ENCODE measurements at regions not wholly inside any gene's neighbourhood (a gene's known extent, or its start where the extent isn't known, plus 50 kb on each side); places are given as distances from the start of the nearest gene placed in this dataset.
A peak's percentile ranks its signal among the peaks of the same experiment; 100 is the strongest.

GRCh38 chr3:177345049-177345972 is 148.0 kb upstream of the TBL1XR1 start (continued):
- no peak for TF ChIP-seq ZNF770 (CRISPR knock-in tag; IDR thresholded peaks at IDR 0.05)
- 0 out of 2 replicates have a peak, but pooled peaks have one; percentile 37 for TF ChIP-seq MXD4 (CRISPR knock-in tag; IDR thresholded peaks at IDR 0.05)
- no peak for TF ChIP-seq ZNF678 (CRISPR knock-in tag; IDR thresholded peaks at IDR 0.05)
- TF ChIP-seq CHD4 (IDR thresholded peaks at IDR 0.05; ENCODE audit: borderline replicate concordance, low read length): no peak
- no peak for TF ChIP-seq ARNTL (CRISPR knock-in tag; IDR thresholded peaks at IDR 0.05)
- no peak for TF ChIP-seq KLF15 (CRISPR knock-in tag; IDR thresholded peaks at IDR 0.05; ENCODE audit: borderline replicate concordance)
- no peak for TF ChIP-seq RFXAP (CRISPR knock-in tag; IDR thresholded peaks at IDR 0.05; ENCODE audit: borderline replicate concordance)
- no peak for TF ChIP-seq ZNF672 (CRISPR knock-in tag; IDR thresholded peaks at IDR 0.05)
- no peak for TF ChIP-seq ZSCAN21 (CRISPR knock-in tag; IDR thresholded peaks at IDR 0.05; ENCODE audit: borderline replicate concordance)
- no peak for TF ChIP-seq NR3C1 (CRISPR knock-in tag; IDR thresholded peaks at IDR 0.05)
- TF ChIP-seq KLF12 (CRISPR knock-in tag; IDR thresholded peaks at IDR 0.05; ENCODE audit: borderline replicate concordance): no peak
- no peak for TF ChIP-seq RFXANK (CRISPR knock-in tag; IDR thresholded peaks at IDR 0.05)
- TF ChIP-seq HOXA3 (CRISPR knock-in tag; IDR thresholded peaks at IDR 0.05): peak; percentile 56; the same call in 1 of the 2 replicates
- TF ChIP-seq SKI (IDR thresholded peaks at IDR 0.05; ENCODE audit: partially characterized antibody): no peak
- no peak for TF ChIP-seq ZNF329 (CRISPR knock-in tag; IDR thresholded peaks at IDR 0.05; ENCODE audit: low read depth)
- no peak for TF ChIP-seq ZNF768 (CRISPR knock-in tag; IDR thresholded peaks at IDR 0.05)
- TF ChIP-seq EZH2 (conservative IDR thresholded peaks at IDR 0.05; ENCODE audit: low read depth, low read length): no peak
- TF ChIP-seq ATF3 (CRISPR knock-in tag; IDR thresholded peaks at IDR 0.05): peak; percentile 59; the same call in 1 of the 2 replicates
- TF ChIP-seq ZNF367 (CRISPR knock-in tag; IDR thresholded peaks at IDR 0.05; ENCODE audit: borderline replicate concordance): no peak
- no peak for TF ChIP-seq ELF4 (CRISPR knock-in tag; IDR thresholded peaks at IDR 0.05; ENCODE audit: borderline replicate concordance)
- TF ChIP-seq ZNF30 (CRISPR knock-in tag; IDR thresholded peaks at IDR 0.05): no peak
- no peak for TF ChIP-seq ZNF513 (CRISPR knock-in tag; conservative IDR thresholded peaks at IDR 0.05)
- TF ChIP-seq PHF5A (CRISPR knock-in tag; IDR thresholded peaks at IDR 0.05; ENCODE audit: low read depth, unreplicated experiment): no peak
- no peak for TF ChIP-seq PHF8 (CRISPR knock-in tag; IDR thresholded peaks at IDR 0.05)
- no peak for TF ChIP-seq KDM3A (CRISPR knock-in tag; IDR thresholded peaks at IDR 0.05; ENCODE audit: low read depth)
- no peak for TF ChIP-seq ZNF441 (CRISPR knock-in tag; IDR thresholded peaks at IDR 0.05; ENCODE audit: borderline replicate concordance)
- no peak for TF ChIP-seq ZFP1 (CRISPR knock-in tag; IDR thresholded peaks at IDR 0.05)
- TF ChIP-seq KDM6A (CRISPR knock-in tag; IDR thresholded peaks at IDR 0.05; ENCODE audit: low read depth): no peak
- TF ChIP-seq AKAP8 (CRISPR knock-in tag; IDR thresholded peaks at IDR 0.05): no peak
